H1 (cell line): ENCODE measurements at regions not wholly inside any gene's neighbourhood (a gene's known extent, or its start where the extent isn't known, plus 50 kb on each side); places are given as distances from the start of the nearest gene placed in this dataset.

Source experiments
- CTCF ChIA-PET: fragments of 300-600 bp; sonication (Branson Sonifier 250); formaldehyde crosslinking; loops from one replicate; lab custom pipeline; 2021; ENCODE audit not compliant: partially characterized antibody; lab: Charles Lee
- POLR2A ChIA-PET: fragments of 300-600 bp; sonication (Branson Sonifier 250); formaldehyde crosslinking; loops from one replicate; lab custom pipeline; 2021; ENCODE audit warnings: inconsistent platforms; ENCODE audit not compliant: partially characterized antibody; lab: Charles Lee
- DNase-seq, 2 experiments: peaks; one replicate each; pipeline versions ENCODE4 v3.0.0 to v3.0.0-alpha.2; 2010 to 2022; ENCODE audit warnings: low spot score in 2 of 2, low read depth in 1 of 2, mixed read lengths in 1 of 2
- FAIRE-seq: peaks from 2 replicates; lab custom pipeline; 2011; peaks lifted over from hg19 to GRCh38; lab: Jason Lieb, UNC
- H2AFZ ChIP-seq: 2 replicates; pipeline ENCODE4 v1.8.1; 2012; ENCODE audit warnings: low read length, inconsistent platforms
- H2AK5ac ChIP-seq: 2 replicates; pipeline ENCODE4 v1.6.1; 2013; ENCODE audit warnings: low read depth, low read length
- H2BK120ac ChIP-seq: replicated peaks from 2 replicates; pipeline ENCODE3; 2013; ENCODE audit warnings: low read depth, low read length, inconsistent platforms
- H2BK12ac ChIP-seq: 2 replicates; pipeline ENCODE4 v1.6.1; 2013; ENCODE audit warnings: low read depth, low read length
- H2BK15ac ChIP-seq: 2 replicates; pipeline ENCODE4 v1.6.1; 2013; ENCODE audit warnings: low read length
- H2BK20ac ChIP-seq: 2 replicates; pipeline ENCODE4 v1.6.1; 2013; ENCODE audit warnings: low read length
- H2BK5ac ChIP-seq: 2 replicates; pipeline ENCODE4 v1.6.1; 2013; ENCODE audit warnings: low read depth, low read length
- H3K14ac ChIP-seq: 2 replicates; pipeline ENCODE4 v1.6.1; 2013; ENCODE audit warnings: inconsistent platforms; ENCODE audit not compliant: insufficient read length
- H3K18ac ChIP-seq: 2 replicates; pipeline ENCODE4 v1.6.1; 2013; ENCODE audit warnings: low read length; ENCODE audit errors: extremely low read depth
- H3K23ac ChIP-seq: 2 replicates; pipeline ENCODE4 v1.6.1; 2013; ENCODE audit warnings: inconsistent platforms; ENCODE audit not compliant: insufficient read length
- H3K23me2 ChIP-seq: 2 replicates; pipeline ENCODE4 v1.6.1; 2013; ENCODE audit warnings: low read depth, low read length
- H3K27ac ChIP-seq: 2 replicates; pipeline ENCODE4 v1.6.1; 2011; ENCODE audit warnings: low read depth, low read length, inconsistent platforms
- H3K27me3 ChIP-seq, 4 experiments: replicated peaks in 1 of 4; 1 replicate in 1 of 4; 2 replicates in 3 of 4; pipeline versions ENCODE4 v1.6.1 to v1.8.1; 2011 to 2013; ENCODE audit warnings: low read length in 3 of 4, mild to moderate bottlenecking in 3 of 4, inconsistent platforms in 2 of 4, mixed read lengths in 2 of 4, moderate library complexity in 1 of 4; ENCODE audit not compliant: control insufficient read depth in 3 of 4, insufficient read depth in 3 of 4; ENCODE audit errors: extremely low read depth in 1 of 4
- H3K36me3 ChIP-seq, 4 experiments: 2 replicates each; pipeline versions ENCODE4 v1.6.1 to v1.8.1; 2011 to 2013; ENCODE audit warnings: mild to moderate bottlenecking in 4 of 4, low read length in 3 of 4, moderate library complexity in 2 of 4, control low read depth in 1 of 4, inconsistent platforms in 1 of 4; ENCODE audit not compliant: insufficient read depth in 4 of 4, control insufficient read depth in 2 of 4
- H3K4ac ChIP-seq: replicated peaks from 2 replicates; pipeline ENCODE3; 2013; ENCODE audit warnings: low read length, low read depth, mixed read lengths, inconsistent platforms; ENCODE audit not compliant: insufficient read length
- H3K4me1 ChIP-seq, 4 experiments: replicated peaks in 1 of 4; 1 replicate in 1 of 4; 2 replicates in 3 of 4; pipeline versions ENCODE4 v1.6.1 to v1.8.1; 2011 to 2013; ENCODE audit warnings: low read length in 3 of 4, inconsistent platforms in 2 of 4, mixed read lengths in 1 of 4; ENCODE audit not compliant: insufficient read depth in 4 of 4, control insufficient read depth in 3 of 4
- H3K4me2 ChIP-seq, 2 experiments: 2 replicates each; pipeline versions ENCODE4 v1.6.1 to v1.8.1; 2011 to 2013; ENCODE audit warnings: low read depth in 2 of 2, low read length in 2 of 2, control low read depth in 1 of 2, inconsistent platforms in 1 of 2, mild to moderate bottlenecking in 1 of 2; ENCODE audit not compliant: insufficient read depth in 1 of 2
- H3K4me3 ChIP-seq, 4 experiments: fragments of 200-600, 300-600 bp in 1 of 4; sonication (generic), shearing (Covaris generic), sonication (Bioruptor Twin) in 1 of 4; 2 replicates each; pipeline versions ENCODE4 v1.5.1 to v1.8.1; 2011 to 2016; ENCODE audit warnings: low read length in 4 of 4, low read depth in 3 of 4, control low read depth in 2 of 4, inconsistent platforms in 2 of 4, mild to moderate bottlenecking in 2 of 4, mixed read lengths in 1 of 4, moderate library complexity in 1 of 4; ENCODE audit not compliant: insufficient read depth in 2 of 4; ENCODE audit errors: extremely low read depth in 1 of 4
- H3K56ac ChIP-seq: replicated peaks from 2 replicates; pipeline ENCODE3; 2013; ENCODE audit warnings: low read depth, mild to moderate bottlenecking, mixed read lengths, low read length, inconsistent platforms; ENCODE audit not compliant: insufficient read length
- H3K79me1 ChIP-seq: 2 replicates; pipeline ENCODE4 v1.6.1; 2013; ENCODE audit warnings: low read depth, low read length, control low read depth
- H3K79me2 ChIP-seq, 2 experiments: 2 replicates each; pipeline versions ENCODE4 v1.6.1 to v1.8.1; 2012 to 2013; ENCODE audit warnings: low read length in 2 of 2, mild to moderate bottlenecking in 2 of 2, inconsistent platforms in 1 of 2; ENCODE audit not compliant: insufficient read depth in 2 of 2, control insufficient read depth in 1 of 2
- H3K9ac ChIP-seq, 4 experiments: replicated peaks in 1 of 4; 1 replicate in 1 of 4; 2 replicates in 3 of 4; pipeline versions ENCODE4 v1.6.1 to v1.8.1; 2011 to 2013; ENCODE audit warnings: low read depth in 3 of 4, low read length in 3 of 4, control low read depth in 2 of 4, mild to moderate bottlenecking in 2 of 4, moderate library complexity in 2 of 4, inconsistent platforms in 1 of 4; ENCODE audit errors: extremely low read depth in 1 of 4
- H3K9me3 ChIP-seq, 2 experiments: 2 replicates each; pipeline versions ENCODE4 v1.6.1 to v1.8.1; 2012 to 2013; ENCODE audit warnings: mild to moderate bottlenecking in 2 of 2, moderate library complexity in 2 of 2, control low read depth in 1 of 2, inconsistent platforms in 1 of 2, low read depth in 1 of 2, low read length in 1 of 2, mixed read lengths in 1 of 2; ENCODE audit not compliant: insufficient read depth in 2 of 2
- H4K20me1 ChIP-seq, 2 experiments: replicated peaks in 1 of 2; 2 replicates each; pipeline versions ENCODE3 to v1.8.1; 2011 to 2013; ENCODE audit warnings: inconsistent platforms in 2 of 2, low read length in 2 of 2, mild to moderate bottlenecking in 1 of 2; ENCODE audit not compliant: insufficient read depth in 2 of 2, control insufficient read depth in 1 of 2
- H4K5ac ChIP-seq: 2 replicates; pipeline ENCODE4 v1.6.1; 2013; ENCODE audit warnings: low read length, low read depth, mixed read lengths, inconsistent platforms; ENCODE audit not compliant: insufficient read length
- H4K8ac ChIP-seq: 2 replicates; pipeline ENCODE4 v1.8.0; 2013; ENCODE audit warnings: mild to moderate bottlenecking, moderate library complexity, low read length, inconsistent platforms; ENCODE audit not compliant: insufficient read depth; ENCODE audit errors: extremely low read depth
- H4K91ac ChIP-seq: replicated peaks from 2 replicates; pipeline ENCODE3; 2013; ENCODE audit warnings: low read length, mixed read lengths, inconsistent platforms; ENCODE audit not compliant: insufficient read length
- BACH1 ChIP-seq: IDR thresholded peaks from 2 replicates; pipeline ENCODE4 v1.6.1; 2012; ENCODE audit warnings: low read length, improper control_type of control experiment
- BRCA1 ChIP-seq: IDR thresholded peaks from 2 replicates; pipeline ENCODE4 v1.6.1; 2012; ENCODE audit warnings: low read depth, low read length, improper control_type of control experiment
- CBX8 ChIP-seq: fragments of 300-800, 300-1000 bp; sonication (generic); IDR thresholded peaks from 2 replicates; pipeline ENCODE4 v1.7.1; 2016; ENCODE audit warnings: low read depth, low read length, borderline replicate concordance
- CTBP2 ChIP-seq: IDR thresholded peaks from 2 replicates; pipeline ENCODE4 v1.7.0; 2011; ENCODE audit warnings: borderline replicate concordance, mild to moderate bottlenecking, moderate library complexity, mixed read lengths, low read length; ENCODE audit not compliant: insufficient read depth, insufficient read length
- GABPA ChIP-seq: IDR thresholded peaks from 2 replicates; pipeline ENCODE4 v1.6.1; 2011; ENCODE audit warnings: mild to moderate bottlenecking, low read length, moderate library complexity, borderline replicate concordance; ENCODE audit not compliant: insufficient read depth
- JUN ChIP-seq: IDR thresholded peaks from 2 replicates; pipeline ENCODE4 v1.6.1; 2011; ENCODE audit warnings: low read depth, mild to moderate bottlenecking, improper control_type of control experiment, low read length
- KDM4A ChIP-seq: IDR thresholded peaks from one replicate; pipeline ENCODE4 v1.7.1; 2012; ENCODE audit warnings: low read depth, mild to moderate bottlenecking, moderate library complexity, low read length, inconsistent platforms; ENCODE audit not compliant: severe bottlenecking
- PHF8 ChIP-seq: fragments of 200-600 bp; sonication (generic); conservative IDR thresholded peaks from 2 replicates; pipeline ENCODE4 v1.7.1; 2012; ENCODE audit warnings: low read depth, mild to moderate bottlenecking, inconsistent platforms, low read length, moderate library complexity
- POU5F1 ChIP-seq: IDR thresholded peaks from 2 replicates; pipeline ENCODE4 v1.6.1; 2011; ENCODE audit warnings: low read depth, mild to moderate bottlenecking, low read length, moderate library complexity
- RNF2 ChIP-seq: fragments of 200-900, 300-1000 bp; sonication (generic); IDR thresholded peaks from 2 replicates; pipeline ENCODE4 v1.7.1; 2016; ENCODE audit warnings: borderline replicate concordance, low read depth, mild to moderate bottlenecking, antibody characterized with exemption, low read length; ENCODE audit not compliant: poor library complexity, severe bottlenecking; ENCODE audit errors: missing control alignments
- SAP30 ChIP-seq: fragments of 300-600 bp; sonication (generic); IDR thresholded peaks from 2 replicates; pipeline ENCODE4 v1.7.1; 2012; ENCODE audit warnings: low read length, moderate library complexity, mild to moderate bottlenecking, inconsistent platforms; ENCODE audit not compliant: insufficient read depth, insufficient replicate concordance
- SUZ12 ChIP-seq: fragments of 200-600 bp; sonication (generic); IDR thresholded peaks from 2 replicates; pipeline ENCODE4 v1.6.1; 2012; ENCODE audit warnings: mild to moderate bottlenecking, inconsistent platforms, low read length, moderate library complexity, mixed read lengths
- TAF1 ChIP-seq: IDR thresholded peaks from 2 replicates; pipeline ENCODE4 v1.6.1; 2011; ENCODE audit warnings: mild to moderate bottlenecking, low read depth, low read length
- TAF7 ChIP-seq: optimal IDR thresholded peaks from 2 replicates; pipeline ENCODE3; 2011; ENCODE audit warnings: low read depth, mild to moderate bottlenecking, inconsistent platforms, low read length, moderate library complexity, borderline replicate concordance
- WGBS, 2 experiments: shearing (Covaris generic) in 1 of 2; methylation state at CpG; one replicate each; pipeline versions ENCODE4 v1.1.6 to v1.1.7; 2013 to 2015; ENCODE audit warnings: low lambda C conversion rate in 2 of 2, mixed read lengths in 2 of 2, inconsistent platforms in 1 of 2, low coverage in 1 of 2, missing lambda C conversion rate in 1 of 2; ENCODE audit not compliant: insufficient replicate concordance in 2 of 2, insufficient coverage in 1 of 2, insufficient read length in 1 of 2; ENCODE audit errors: extremely low coverage in 1 of 2, missing lambda C conversion rate in 1 of 2; 5-methylcytosine and 5-hydroxymethylcytosine counted together

DNA sequence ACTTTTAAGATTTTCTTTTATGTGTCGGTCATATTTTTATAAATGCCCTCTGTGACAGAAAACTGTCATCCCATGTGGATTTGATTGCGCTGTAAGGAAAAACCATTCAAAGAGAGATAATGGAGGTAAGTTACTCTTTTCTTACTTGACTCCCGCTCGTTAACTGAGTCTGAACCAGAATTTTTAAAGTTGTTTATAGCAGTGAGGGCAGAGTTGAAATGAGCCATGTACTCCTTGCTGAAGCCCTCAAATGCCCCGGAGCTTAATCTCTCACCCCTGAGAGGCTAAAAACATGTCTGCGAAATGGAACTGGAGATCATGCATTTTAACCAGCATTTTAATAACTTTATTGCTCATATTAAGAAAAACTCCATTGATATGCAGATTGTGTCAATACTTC is 320.0 kb upstream of the SOX11 start:
- Histone ChIP-seq H3K23ac (no peak overlapping the region), H2BK20ac (no peak overlapping the region), H3K4me2 (peak overlapping the region; percentile 63 to 65; a peak in 2 of 4 replicates), H4K8ac (no peak overlapping the region), H3K36me3 (no peaks in the 10 kb centered on the region), H3K9ac (no peak overlapping the region), H3K4ac (no peak overlapping the region), H2BK120ac (no peak overlapping the region), H2BK15ac (no peak overlapping the region), H3K23me2 (no peaks in the 10 kb centered on the region; the same call in 1 of the 2 replicates), H3K79me1 (no peaks in the 10 kb centered on the region), H3K27me3 (no peaks in the 10 kb centered on the region), H3K27ac (no peak overlapping the region), H2BK5ac (no peak overlapping the region), H4K5ac (no peak overlapping the region), H3K79me2 (no peaks in the 10 kb centered on the region), H3K18ac (no peak overlapping the region), H4K20me1 (no peaks in the 10 kb centered on the region), H3K56ac (no peak overlapping the region), H4K91ac (no peak overlapping the region), H3K14ac (no peak overlapping the region), H2AK5ac (no peak overlapping the region), H2AFZ (no peak overlapping the region), H3K4me3 (peak overlapping the region in 1 of 4 experiments; percentile 52; a peak in 1 of 8 replicates), H2BK12ac (no peak overlapping the region), H3K4me1 (peaks cover 0 to 18% (median 12%) of the 10 kb centered on the region in 4 experiments; a peak in 5 of 7 replicates), H3K9me3 (no peaks in the 10 kb centered on the region)
- POLR2A ChIA-PET: interaction anchor here (1.6 kb wide), 1 partner anchor 320 kb away, joined by 6 read pairs; the partner anchor contains the start of gene SOX11
- no peak for DNase-seq
- 79% methylated on average over 6 of the region's 6 CpGs; no CpG with 5 or more reads in 1 of the 2 experiments for WGBS, 2 experiments
- no peak for FAIRE-seq
- CTCF ChIA-PET: interaction anchor here (1.3 kb wide), 1 partner anchor 162 kb away, joined by 3 read pairs; no protein-coding TSS in a partner anchor
- TF ChIP-seq POU5F1 (no peak), SAP30 (no peak), PHF8 (no peak), CBX8 (no peak), GABPA (no peak), BRCA1 (no peak), RNF2 (no peak), BACH1 (no peak), CTBP2 (no peak), JUN (no peak), KDM4A (no peak), TAF7 (no peak), SUZ12 (no peak), TAF1 (no peak)
